KG1 (cell line): ENCODE measurements at regions not wholly inside any gene's neighbourhood (a gene's known extent, or its start where the extent isn't known, plus 50 kb on each side); places are given as distances from the start of the nearest gene placed in this dataset.
"Not testable (repeated sequence)": the region's sequence is repeated elsewhere in the genome, so short reads cannot be mapped to it uniquely, and the experiment has no call there.

ENCODE experiments used
- DNase-seq: peaks from one replicate; lab custom pipeline; 2025; lab: John Stamatoyannopoulos, UW

DNA sequence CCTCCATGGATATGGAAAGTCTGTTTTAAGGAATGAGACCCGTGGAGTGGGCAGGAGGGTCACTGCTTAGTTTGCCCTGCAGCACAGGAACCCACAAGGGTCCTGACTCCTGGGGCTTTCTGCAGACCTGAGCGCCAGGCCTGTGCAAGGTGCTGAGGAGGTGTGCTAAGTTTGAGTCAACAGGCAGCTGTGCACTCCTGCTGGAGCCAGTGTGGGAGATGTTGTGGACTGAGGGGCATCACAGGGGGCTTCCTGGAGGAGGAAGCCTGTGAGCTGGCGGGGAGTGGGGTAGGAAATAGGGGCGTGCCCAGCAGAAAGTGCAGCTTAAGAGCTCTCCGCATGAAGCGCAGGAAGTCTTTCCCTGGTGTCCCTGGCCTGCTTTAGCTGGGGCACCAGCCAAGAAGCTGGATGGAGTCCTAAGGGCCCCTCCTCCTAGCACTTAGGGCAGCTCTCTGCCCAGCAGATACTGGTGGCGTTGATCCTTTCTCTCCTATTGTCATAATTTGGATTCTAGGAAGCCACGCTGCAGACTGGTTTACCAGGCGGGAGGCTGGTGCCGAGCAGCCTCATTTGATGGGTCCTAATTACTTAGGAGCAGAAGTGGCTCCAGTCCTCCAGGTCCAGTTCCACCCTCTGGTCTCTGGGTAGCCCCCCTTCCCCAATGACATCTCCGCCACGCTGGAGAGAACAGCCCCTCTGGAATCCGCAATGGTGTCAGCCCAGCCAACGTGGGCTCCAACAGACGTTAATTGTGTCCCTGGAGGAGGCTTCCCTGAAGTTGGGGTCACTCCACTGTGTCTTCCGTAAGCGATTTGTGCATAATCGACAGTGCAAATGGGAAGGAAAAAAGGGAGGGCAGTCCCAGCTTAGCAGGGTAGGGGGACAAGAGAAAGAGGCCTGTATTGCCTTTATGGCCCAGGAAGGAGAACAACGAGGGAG is 309.2 kb downstream of the ZNF536 start:
- no peak for DNase-seq

DNA sequence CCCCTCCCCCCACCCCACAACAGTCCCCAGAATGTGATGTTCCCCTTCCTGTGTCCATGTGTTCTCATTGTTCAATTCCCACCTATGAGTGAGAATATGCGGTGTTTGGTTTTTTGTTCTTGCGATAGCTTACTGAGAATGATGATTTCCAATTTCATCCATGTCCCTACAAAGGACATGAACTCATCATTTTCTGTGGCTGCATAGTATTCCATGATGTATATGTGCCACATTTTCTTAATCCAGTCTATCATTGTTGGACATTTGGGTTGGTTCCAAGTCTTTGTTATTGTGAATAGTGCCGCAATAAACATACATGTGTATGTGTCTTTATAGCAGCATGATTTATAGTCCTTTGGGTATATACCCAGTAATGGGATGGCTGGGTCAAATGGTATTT is 308.2 kb downstream of the ZNF536 start:
- not testable (repeated sequence) for DNase-seq

DNA sequence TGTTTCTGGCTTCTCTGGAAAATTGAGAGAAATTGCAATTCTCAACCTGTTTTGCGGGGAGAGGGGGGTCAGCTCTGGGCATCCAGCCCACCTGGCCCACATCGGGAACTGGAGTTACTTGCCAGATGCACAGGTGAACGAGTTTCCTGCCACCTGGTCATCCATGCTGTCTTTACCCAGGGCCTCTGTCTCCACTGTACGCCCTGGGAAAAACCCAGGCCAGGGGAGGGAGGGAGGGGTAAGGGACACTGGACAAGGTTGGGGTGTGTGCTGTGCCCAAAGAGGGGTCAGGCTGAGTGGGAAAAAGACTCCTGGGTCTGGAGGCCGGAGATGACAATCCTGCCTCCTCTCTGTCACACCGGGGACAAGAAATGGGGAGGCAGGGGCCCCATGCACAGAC is 307.6 kb downstream of the ZNF536 start:
- DNase-seq: no peak

DNA sequence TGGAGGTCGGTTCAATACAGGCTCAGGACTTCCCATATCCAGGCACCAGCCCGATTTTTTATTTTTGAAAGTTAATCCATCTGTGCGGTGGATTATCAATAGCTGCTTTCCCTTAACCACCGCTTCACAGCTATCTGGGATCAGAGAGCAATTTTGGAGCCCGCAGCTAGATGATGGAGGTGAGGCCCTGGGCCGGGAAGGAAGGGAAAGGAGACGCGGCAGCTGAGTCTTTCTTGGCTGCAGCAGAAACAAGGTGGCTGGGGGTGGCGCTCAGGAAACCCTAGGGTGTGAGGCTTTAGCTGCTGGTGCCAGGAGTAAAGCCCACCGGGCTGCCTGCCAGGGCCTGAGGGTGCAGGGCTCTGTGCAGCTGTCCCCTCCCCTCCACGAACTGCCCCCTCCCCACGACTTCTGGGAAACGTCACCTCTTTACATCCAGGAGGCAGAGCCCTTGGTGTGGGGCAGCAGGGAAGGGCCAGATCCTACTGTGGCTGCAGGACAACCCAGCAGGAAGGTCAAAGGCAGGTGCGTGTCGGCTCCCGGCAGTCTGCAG is 307.0 kb downstream of the ZNF536 start:
- DNase-seq: no peak

DNA sequence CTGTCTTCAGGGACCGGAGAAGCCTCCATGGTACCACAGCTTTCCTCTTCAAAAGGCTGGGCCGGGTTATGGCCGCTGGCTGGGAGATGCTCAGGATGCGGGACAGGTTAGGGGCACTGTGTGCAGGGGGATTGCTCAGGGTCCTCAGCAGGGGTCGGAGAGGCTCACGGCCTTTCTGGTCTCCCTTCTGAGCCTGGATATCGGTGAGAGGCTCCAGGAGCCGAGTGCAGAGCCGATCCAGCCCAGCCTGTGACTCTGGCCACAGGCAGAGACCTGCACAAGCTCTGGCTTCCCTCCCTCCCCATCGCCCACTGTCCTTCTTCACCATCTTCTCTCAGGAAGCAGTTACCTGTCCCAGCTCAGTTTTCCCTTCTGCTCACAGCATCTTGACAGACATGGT is 306.0 kb downstream of the ZNF536 start:
- DNase-seq: no peak

DNA sequence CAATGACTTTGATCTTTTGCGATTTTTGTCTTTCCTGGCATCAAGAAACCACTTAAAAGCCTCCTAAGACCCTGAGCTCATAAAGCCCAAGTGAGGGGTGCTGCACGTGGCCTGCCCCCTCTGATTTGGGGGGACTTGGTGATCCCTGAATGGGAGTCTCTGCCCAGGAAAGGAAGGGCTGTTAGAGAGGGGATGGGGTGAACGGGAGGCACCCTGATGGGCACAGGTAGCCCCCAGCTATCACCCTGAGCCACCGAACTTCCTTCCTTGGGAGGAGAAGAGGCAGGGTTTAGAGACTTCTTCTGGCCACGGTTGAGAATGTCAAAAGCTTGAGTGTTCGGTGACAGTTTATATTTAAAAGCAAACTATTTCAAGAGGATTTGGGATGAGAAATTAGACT is 305.5 kb downstream of the ZNF536 start:
- DNase-seq: no peak

DNA sequence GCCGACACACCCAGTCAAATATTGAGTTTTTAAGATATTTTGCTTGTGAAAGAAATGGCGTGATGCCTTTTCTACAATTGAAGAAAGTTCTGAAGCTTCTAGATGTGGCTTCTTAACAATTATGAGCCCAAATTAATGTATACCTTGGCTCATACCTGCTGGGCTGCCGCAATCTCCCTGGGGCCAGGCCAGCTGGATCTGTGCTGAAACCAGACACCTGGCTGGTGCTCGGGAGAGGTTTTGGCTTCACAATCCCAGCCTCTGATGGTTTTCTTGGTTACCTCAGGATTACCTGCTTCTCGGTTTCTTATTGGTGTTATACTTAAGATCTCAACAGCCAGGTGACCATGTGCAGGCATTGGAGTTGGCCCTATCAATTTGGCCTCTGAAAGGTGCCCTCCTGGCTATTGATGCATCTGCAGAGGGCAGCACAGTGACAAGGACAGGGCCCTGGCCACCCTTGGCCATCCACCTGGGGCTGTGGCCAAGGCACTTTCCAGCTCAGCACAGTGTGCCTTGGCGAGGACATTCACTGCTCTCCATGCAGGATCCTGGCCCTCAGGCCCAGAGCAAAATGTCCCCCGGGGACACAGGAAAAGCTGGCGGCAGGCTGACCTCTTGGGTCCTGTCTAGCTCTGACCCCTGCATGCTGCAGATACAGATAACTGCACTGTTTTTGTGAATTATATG is 305.0 kb downstream of the ZNF536 start:
- DNase-seq: no peak

DNA sequence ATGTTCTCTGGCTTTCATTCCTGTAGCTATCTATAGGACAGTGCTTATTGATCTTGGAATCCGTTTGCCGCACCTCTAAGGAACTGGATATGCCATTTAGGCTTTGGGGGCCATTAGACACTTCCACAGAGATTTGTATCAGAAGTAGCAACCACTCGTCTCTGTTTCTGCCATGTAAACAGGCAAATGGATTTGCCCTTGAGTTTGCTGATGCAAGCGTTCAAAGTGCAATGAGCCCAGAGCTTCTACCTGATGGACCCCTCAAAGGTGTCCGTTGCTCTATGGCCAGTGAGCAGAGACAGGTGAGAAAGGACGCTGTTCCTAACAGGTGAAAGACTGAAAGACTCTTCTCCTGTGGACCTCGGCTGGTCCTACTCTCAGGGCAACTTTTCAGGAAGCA is 302.9 kb downstream of the ZNF536 start:
- no peak for DNase-seq

DNA sequence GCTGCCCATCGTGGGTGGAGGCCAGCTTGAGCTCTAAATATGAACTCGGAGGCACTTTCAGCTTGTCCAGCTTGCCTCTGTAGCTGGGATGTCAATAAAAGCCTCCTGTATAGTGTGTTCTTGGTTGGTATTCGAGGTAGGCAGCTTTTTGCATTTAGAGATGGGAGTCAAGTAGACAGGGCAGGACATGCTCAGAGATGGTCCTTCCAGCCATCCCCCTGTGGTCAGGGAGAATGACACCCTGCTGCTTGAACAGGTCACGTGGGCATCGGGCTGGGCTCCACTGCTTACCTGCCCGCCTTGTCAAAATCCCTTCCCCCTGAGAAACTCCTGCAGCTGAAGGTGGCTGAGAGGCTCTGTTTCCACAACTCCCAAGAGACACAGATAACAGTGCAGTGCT is 302.5 kb downstream of the ZNF536 start:
- DNase-seq: no peak

DNA sequence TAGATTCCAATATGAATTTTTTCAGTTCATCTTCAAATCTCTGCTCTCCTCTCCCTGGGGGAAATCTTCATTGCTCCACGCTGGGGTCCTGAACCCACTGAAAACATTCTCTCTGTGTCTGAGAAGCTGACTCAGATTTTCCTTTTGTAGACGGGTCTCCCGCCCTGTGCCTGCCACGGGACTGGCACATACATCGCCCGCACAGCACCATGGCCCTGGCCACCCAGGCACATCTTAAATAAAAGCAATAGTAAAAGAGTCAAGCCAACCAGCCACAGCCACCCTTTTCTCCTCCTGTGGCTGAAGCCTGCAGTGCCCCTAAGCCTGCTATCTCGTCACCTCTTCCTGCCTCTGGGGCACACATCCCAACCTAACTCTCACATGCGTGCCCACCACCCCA is 301.2 kb downstream of the ZNF536 start:
- DNase-seq: no peak

DNA sequence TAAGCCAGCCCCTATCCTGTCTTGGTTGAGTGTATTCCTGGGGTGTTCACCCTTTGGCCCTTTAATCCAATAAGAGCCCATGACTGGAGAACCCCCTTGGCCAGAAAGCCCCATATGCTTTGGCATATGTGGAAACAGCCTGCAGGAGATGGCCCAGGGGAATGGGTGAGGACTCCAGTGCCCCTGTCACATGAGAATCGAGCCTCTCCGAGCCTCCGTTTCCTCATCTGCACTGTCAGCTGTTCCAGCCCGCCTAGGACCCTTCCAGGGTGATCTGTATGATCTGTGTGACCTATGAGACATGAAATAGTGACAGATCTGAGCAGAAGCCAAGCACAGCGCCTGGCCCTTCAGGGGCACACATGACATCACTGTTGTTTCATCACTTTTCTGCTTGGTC is 300.7 kb downstream of the ZNF536 start:
- DNase-seq: no peak

DNA sequence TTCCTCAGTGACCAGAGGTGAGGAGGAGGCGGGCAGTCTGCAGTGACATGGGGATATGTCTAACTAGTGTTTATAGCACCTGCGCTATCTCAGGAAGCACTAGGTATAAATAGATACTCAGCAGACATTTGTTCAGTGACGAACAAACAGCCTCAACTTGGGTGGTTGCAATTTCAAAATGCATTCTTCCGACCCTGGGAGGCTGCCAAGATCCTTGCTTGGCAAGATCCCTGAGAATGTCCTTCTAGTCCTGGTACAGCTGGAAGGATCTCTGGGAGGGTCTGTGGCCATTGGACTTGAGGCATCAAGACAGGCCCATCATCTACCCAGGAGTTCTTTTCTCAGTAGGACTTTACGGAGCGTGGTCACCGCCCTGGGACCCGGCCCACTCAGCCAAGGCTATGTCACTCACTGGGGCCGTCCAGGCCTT is 299.5 kb downstream of the ZNF536 start:
- no peak for DNase-seq

DNA sequence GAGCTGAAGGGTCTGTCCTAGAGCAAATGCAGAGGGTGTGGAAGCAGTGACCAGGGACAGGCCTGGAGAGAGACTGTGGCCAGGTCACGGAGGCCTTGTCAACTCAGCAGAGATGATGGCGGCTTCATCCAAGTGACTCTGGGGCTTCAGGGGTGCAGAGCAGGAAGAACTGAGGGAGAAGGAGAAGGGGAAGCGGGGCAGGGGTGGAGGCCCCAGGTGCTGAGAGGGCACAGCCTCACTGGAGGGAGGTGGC is 299.1 kb downstream of the ZNF536 start:
- DNase-seq: no peak

DNA sequence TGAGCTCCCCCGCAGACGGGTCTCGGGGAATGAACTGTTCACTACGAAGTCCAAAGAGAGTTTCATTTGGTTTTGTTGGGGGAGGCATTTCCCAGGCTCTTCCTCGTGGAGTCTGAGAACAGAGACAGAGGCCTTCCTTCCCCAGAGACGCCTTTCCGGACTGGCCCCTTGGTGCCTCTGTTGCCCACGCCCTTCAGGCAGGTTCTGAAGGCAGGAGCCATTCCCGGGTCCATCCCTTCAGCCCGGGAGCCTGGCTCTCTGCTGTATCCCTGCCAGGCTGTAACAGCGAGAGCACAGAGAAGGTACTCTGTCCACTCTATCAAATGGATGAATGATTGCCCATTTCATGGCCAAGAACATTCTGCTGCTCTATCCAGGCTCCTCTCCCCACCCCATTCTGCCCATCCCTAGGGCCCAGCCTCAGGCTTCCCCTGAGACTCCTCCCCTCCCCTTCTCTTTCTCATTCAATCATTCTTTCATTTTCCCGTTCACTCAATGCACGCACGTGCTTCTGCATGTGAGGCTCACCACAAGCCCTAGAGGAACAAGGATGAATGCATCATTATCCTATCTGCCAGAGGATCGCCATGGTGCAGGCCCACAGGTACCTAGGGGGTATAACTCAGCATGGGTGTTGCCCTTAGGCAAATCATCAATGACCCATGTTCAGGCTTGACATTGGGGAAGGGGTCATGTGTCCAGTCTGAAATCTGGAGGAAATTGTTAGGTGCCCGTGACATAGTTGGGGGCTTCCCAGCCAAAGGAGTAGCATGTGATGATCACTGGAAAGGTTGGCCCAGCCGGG is 298.6 kb downstream of the ZNF536 start:
- DNase-seq: no peak

DNA sequence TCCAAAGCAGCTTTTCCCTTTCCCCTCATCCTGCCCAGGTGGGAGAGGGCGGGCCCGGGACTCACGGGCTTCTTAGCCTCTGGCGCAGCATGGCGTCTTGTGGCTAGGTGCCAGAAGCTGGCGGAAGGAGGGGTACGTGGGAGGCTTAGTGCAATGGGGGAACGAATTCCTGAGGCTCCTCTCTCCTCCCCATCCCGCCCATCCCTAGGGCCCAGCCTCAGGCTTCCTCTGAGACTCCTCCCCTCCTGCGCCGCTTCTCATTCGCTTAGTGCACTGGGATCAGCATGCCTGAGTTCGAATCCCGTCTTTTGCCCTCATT is 297.8 kb downstream of the ZNF536 start:
- no peak for DNase-seq

DNA sequence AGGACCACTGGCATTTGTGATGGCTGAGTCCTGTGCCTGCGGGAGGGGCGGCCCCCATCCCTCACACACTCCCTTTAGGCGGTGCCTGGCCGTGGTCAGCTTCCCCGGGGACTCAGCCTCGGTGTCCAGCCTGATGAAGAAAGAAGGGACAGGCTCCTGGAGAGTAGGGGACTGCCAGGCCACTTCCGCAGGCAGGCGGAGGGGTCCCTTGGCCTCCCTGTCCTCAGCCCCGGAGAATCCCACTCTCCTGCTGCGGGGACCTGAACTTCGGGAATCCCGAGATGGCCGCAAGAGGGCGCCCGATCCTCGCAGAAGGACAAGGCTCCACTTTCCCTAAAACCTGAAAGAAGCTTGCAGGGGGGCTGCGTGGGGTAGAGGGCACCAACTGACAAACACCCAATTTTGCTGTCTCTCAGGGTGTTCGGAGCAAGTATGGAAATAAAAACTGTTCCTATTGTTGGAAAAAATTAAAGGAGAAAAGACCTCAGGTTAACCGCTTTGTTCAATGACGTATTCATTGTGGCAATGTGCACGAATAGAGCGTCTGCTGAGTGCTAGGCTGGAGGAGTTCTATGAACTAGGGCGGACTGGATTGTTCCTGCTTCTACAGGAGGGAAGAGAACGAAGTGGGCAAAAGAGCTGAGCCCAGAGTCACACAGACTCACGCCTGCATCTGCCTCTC is 297.3 kb downstream of the ZNF536 start:
- DNase-seq: no peak

DNA sequence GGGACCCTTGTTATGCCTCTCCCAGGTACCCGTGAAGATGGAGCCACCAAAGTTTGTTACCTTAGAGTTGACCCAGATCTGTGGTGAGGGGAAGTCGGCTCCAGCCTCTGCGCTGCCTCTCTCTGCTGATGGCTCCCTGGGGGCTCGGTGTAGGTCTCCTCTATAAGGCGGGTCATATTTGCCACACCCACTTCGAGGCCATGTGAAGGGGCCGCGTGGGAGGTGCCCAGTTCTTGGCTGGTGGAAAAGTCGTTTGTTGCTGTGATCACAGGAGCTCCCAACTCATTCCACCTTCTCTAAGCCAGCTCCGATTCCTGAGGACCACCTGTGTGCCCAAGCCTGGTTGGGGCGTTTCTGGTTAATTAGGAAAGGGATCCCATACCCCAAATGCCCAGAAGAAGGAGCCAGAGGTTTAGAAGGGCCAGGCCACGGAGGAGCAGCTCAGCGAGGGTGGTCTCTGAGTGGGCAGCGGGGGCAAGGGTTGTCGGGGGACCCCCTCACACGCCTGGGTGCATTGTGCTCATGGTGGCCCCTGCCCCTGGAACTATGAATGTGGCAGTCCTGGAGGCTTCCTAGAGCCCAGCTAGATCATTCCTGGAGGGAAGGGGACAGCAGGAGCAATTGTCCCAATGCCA is 296.5 kb downstream of the ZNF536 start:
- no peak for DNase-seq

DNA sequence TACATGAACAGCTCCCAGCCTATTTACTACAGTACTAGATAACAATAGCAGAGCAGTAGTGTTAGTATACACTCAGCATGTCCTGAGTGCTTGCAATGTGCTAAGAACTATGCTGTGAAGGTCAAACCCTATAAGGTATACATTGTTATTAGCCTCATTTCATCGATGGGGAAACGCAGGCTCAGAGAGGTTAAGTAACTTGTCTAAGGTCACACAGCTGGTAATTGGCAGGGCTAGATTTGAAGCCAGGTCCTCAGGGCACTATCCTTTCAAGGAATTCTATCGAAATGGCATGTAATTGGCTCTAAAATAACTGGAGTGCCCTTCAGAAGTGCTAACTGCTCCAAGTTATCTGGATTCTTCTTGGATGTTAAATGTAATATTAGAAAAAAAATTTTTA is 295.6 kb downstream of the ZNF536 start:
- no peak for DNase-seq

DNA sequence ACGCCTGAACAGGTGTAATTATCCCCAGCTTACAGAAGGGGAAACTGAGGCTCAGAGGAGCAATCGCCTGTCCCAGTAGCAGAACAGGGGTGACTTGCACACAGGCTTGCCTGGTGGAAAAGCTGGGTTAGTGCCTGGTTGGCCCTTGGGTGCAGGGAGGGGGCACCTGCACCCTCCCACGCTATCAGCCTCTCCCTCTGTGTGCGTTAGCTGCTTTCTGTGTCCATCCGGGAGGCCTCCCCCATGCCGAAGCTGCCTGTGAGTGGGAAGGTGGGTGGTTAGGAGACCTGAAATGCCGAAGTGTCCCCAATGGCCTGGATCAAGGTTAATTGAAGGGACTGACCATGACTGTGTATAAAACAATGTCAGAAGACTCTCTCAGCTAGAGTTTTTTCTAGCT is 295.0 kb downstream of the ZNF536 start:
- DNase-seq: no peak

DNA sequence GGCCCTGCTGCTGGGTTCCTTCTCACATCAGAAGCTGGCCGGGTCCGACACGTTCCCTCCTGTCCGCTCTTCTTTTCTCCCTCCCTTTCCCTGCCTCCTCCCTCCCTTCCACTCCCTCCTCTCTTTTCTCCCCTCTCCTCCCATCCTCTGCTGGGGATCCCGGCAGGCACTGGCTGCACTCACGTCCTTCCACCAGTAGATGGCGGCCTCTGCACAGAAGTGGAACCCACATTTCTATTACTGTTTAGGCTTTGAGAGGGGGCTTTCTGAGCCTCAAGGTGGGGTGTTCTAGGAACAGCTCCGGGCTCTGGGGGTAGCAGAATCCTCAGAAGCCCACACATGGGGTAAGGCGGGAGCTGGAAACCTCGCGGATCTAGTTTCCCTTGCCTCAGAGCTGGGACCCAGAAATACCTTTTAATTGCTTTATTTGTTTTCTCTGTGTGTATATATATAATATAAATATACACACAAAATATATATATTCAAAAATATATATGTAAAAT is 294.2 kb downstream of the ZNF536 start:
- DNase-seq: no peak

DNA sequence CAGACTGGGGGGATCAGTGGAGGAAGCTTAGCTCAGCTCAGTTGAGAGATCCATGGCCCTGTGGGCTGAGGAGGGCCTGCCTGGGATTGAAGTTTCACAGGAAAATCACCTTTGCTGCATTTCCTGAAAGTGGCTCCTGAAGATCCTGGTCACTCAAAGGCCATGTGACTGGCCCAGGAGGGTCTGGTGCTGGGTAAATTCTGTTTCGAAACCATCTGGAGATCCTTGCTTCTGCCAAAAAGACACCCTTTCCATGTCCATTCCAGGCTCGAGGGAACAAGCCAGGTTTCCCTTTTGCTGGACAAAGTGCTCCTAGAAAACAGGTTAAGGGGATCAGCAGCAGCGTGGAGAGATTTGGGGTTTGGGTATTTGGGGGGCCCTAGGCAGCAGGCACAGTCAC is 293.3 kb downstream of the ZNF536 start:
- DNase-seq: no peak
